ENCODE measurements at regions not wholly inside any gene's neighbourhood (a gene's known extent, or its start where the extent isn't known, plus 50 kb on each side); places are given as distances from the start of the nearest gene placed in this dataset.

DNA sequence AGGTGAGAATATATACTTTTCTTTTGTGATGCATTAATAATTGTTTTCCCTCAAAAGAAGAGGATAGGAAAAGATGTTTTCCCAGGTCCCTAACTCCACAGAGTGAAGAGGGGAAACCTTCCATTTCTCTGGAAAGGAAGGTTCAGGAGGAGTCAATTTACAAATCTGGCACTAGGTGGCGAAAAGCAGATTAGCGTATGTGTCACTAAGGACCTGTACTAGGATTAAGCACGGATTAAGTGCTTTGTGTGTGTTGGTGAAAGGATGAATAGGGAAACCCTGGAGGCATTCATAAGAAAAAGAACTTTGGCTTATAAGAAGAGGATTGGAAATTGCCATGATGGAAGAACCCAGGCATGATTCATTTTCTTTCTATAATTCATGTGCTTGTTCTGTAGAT is 410.1 kb upstream of the PLXNA2 start:
- peaks cover 3 to 6% of the 10 kb centered on the region in 2 donors for H3K27me3 ChIP-seq (ENCODE audit: control insufficient read depth in 1 of 2, insufficient read depth in 2 of 2, low read length in 2 of 2)
- no peak overlapping the region for H3K9ac ChIP-seq (ENCODE audit: low read length in 2 of 2)
- no peaks in the 10 kb centered on the region for H3K4me1 ChIP-seq (ENCODE audit: control insufficient read depth, insufficient read depth, low read length)
- no peak overlapping the region for H3K4me3 ChIP-seq (ENCODE audit: low read length in 2 of 2)
- H3K9me3 ChIP-seq (ENCODE audit: control insufficient read depth in 2 of 2, low read length in 2 of 2), result no peaks in the 10 kb centered on the region
- no peaks in the 10 kb centered on the region for H3K36me3 ChIP-seq (ENCODE audit: control insufficient read depth in 2 of 2, insufficient read depth in 2 of 2, low read length in 2 of 2)
- H3K27ac ChIP-seq (ENCODE audit: low read length), result no peak overlapping the region

DNA sequence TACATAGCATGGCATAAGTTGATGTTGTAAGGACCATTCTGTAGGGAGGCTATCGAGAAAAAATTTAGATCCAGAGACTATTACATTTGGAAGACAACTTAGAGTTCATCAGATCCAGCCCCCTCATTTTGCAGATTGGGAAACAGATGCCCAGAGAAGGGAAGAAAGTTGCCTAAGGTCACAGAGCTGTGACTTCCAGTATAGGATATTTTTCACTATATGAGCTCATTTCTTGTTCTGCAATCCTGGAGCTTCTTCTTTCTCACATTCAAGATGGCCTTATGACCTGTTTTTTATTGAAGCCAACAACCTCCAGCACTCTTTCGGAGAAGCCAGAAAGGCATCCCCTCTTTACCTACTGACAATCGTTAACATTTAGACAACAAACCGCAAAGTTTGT is 421.8 kb upstream of the PLXNA2 start:
- Histone ChIP-seq H3K27ac (ENCODE audit: low read length) (no peak overlapping the region), H3K4me1 (ENCODE audit: control insufficient read depth, insufficient read depth, low read length) (no peaks in the 10 kb centered on the region), H3K36me3 (ENCODE audit: control insufficient read depth in 2 of 2, insufficient read depth in 2 of 2, low read length in 2 of 2) (no peaks in the 10 kb centered on the region), H3K4me3 (ENCODE audit: low read length in 2 of 2) (no peak overlapping the region), H3K27me3 (ENCODE audit: control insufficient read depth in 1 of 2, insufficient read depth in 2 of 2, low read length in 2 of 2) (no peaks in the 10 kb centered on the region), H3K9me3 (ENCODE audit: control insufficient read depth in 2 of 2, low read length in 2 of 2) (no peaks in the 10 kb centered on the region), H3K9ac (ENCODE audit: low read length in 2 of 2) (no peak overlapping the region)

DNA sequence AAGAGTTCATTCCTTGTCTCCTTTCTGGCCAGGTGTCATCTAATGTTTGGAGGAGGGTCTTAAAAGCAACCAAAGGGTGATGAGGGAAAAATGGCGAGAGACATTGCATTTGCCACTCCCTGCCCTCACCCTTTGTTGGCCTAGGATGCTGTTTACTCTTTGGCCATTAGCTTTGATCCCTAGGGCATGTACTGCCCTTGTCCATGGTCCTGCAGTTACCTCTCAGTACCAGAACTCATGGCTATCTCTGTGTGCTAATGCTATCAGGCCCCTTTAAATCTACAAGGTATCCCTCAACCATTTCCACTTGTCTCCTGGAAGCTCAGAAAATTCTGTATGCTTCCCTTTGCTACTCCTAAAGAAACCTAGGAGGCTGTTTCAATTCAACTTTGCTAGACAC is 424.8 kb upstream of the PLXNA2 start:
- Histone ChIP-seq H3K4me3 (ENCODE audit: low read length in 2 of 2) (no peak overlapping the region), H3K27ac (ENCODE audit: low read length) (no peak overlapping the region), H3K27me3 (ENCODE audit: control insufficient read depth in 1 of 2, insufficient read depth in 2 of 2, low read length in 2 of 2) (no peaks in the 10 kb centered on the region), H3K36me3 (ENCODE audit: control insufficient read depth in 2 of 2, insufficient read depth in 2 of 2, low read length in 2 of 2) (no peaks in the 10 kb centered on the region), H3K4me1 (ENCODE audit: control insufficient read depth, insufficient read depth, low read length) (no peaks in the 10 kb centered on the region), H3K9me3 (ENCODE audit: control insufficient read depth in 2 of 2, low read length in 2 of 2) (no peaks in the 10 kb centered on the region), H3K9ac (ENCODE audit: low read length in 2 of 2) (no peak overlapping the region)

DNA sequence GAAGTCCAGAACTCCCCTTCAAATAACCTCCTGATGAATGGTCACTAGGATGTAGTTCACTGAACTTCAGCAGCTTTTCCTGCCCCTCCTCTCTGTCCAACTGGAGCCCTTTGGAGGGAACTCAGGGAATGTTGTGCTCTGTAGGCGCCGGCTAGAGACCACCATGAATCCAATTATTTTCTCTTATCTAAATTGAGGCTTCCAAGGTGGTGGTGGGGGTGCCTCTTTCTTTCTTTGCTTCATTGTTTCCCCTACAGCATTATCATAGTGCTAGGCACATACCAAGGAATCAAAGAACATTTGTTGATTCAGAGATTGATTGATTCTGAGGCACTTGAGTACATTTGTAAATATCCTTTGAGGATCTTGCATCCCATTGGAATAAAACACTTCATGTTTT is 426.6 kb upstream of the PLXNA2 start:
- H3K9ac ChIP-seq (ENCODE audit: low read length in 2 of 2), result no peak overlapping the region
- H3K9me3 ChIP-seq (ENCODE audit: control insufficient read depth in 2 of 2, low read length in 2 of 2), result no peaks in the 10 kb centered on the region
- H3K27ac ChIP-seq (ENCODE audit: low read length), result no peak overlapping the region
- H3K4me3 ChIP-seq (ENCODE audit: low read length in 2 of 2), result no peak overlapping the region
- H3K4me1 ChIP-seq (ENCODE audit: control insufficient read depth, insufficient read depth, low read length), result no peaks in the 10 kb centered on the region
- H3K36me3 ChIP-seq (ENCODE audit: control insufficient read depth in 2 of 2, insufficient read depth in 2 of 2, low read length in 2 of 2), result no peaks in the 10 kb centered on the region
- H3K27me3 ChIP-seq (ENCODE audit: control insufficient read depth in 1 of 2, insufficient read depth in 2 of 2, low read length in 2 of 2), result no peaks in the 10 kb centered on the region

DNA sequence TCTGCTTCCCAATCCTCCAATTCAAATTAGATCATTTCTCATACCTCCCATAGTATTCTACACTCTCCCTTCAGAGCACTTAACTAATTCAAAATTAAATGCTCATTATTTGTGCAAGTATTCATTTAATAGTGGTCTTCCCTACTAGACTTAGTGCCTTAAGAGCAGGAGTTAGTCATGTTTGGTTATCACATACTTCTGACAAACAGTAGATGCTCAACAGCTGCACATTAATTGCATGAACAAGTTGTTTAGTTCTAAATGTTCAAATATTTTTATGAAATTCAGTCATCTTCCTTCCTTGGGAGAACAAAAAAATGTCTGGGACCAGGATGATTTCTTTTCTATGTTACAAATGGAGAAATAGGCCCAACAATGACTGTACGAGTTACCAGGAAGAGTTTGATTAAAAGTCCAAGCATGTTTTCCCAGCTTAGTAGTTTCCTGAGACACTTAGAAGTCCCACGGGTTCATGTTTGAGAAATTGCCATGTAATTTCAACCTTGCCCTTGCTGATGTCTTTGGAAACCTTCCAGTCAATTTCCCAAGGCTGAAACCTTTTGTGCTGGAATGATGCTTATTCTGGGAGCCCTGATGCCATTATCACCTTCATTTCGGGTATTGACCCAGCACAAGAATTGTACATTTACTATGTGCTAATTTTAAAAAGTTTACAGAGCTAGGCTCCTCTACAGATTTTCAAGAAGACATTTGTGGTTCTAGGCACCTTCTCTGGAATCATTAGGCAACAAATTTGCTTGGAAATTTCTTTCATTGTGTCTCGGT is 437.9 kb upstream of the PLXNA2 start:
- no peaks in the 10 kb centered on the region for H3K36me3 ChIP-seq (ENCODE audit: control insufficient read depth in 2 of 2, insufficient read depth in 2 of 2, low read length in 2 of 2)
- H3K27me3 ChIP-seq (ENCODE audit: control insufficient read depth in 1 of 2, insufficient read depth in 2 of 2, low read length in 2 of 2), result no peaks in the 10 kb centered on the region
- H3K9me3 ChIP-seq (ENCODE audit: control insufficient read depth in 2 of 2, low read length in 2 of 2), result no peaks in the 10 kb centered on the region
- no peak overlapping the region for H3K27ac ChIP-seq (ENCODE audit: low read length)
- H3K4me3 ChIP-seq (ENCODE audit: low read length in 2 of 2), result no peak overlapping the region
- H3K9ac ChIP-seq (ENCODE audit: low read length in 2 of 2), result no peak overlapping the region
- no peaks in the 10 kb centered on the region for H3K4me1 ChIP-seq (ENCODE audit: control insufficient read depth, insufficient read depth, low read length)

DNA sequence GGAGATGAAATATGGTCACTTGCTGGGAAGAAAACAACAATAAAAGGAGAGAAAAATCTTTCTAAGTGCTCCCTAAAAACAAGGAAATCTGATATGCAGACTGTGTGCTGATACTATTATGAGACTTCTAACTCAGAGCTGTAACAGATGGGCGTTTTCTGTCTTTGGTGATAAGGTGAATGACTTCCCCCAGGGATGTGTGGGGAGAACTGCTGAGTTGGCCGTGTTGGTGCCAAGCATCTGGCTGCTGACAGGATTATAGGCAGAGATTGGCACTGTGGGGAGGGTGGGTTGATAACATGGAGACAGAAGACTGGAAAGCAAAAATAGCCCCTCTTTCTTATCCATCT is 438.5 kb upstream of the PLXNA2 start:
- Histone ChIP-seq H3K36me3 (ENCODE audit: control insufficient read depth in 2 of 2, insufficient read depth in 2 of 2, low read length in 2 of 2) (no peaks in the 10 kb centered on the region), H3K27ac (ENCODE audit: low read length) (no peak overlapping the region), H3K4me1 (ENCODE audit: control insufficient read depth, insufficient read depth, low read length) (no peaks in the 10 kb centered on the region)

DNA sequence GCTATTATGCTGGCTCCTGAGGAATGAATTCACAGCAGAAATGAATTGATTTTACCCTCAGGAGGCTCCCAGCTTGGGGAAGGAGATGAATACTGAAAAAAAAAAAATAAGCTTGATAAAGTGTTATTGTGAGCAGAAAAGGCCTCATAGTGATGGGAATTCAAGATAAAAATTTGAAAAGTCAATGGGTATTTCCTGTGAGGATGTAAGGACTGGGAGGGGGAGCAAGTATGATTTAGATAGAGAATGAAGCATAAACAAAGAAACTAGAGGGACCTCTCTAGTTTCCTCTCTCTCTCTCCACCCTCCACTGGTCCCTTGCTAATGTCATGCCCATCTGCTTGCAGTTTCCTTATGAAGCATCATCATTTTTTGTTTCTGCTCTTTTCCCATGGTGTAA is 439.0 kb upstream of the PLXNA2 start:
- H3K9ac ChIP-seq (ENCODE audit: low read length in 2 of 2), result no peak overlapping the region
- no peaks in the 10 kb centered on the region for H3K4me1 ChIP-seq (ENCODE audit: control insufficient read depth, insufficient read depth, low read length)
- no peaks in the 10 kb centered on the region for H3K27me3 ChIP-seq (ENCODE audit: control insufficient read depth in 1 of 2, insufficient read depth in 2 of 2, low read length in 2 of 2)
- H3K4me3 ChIP-seq (ENCODE audit: low read length in 2 of 2), result no peak overlapping the region
- H3K36me3 ChIP-seq (ENCODE audit: control insufficient read depth in 2 of 2, insufficient read depth in 2 of 2, low read length in 2 of 2), result no peaks in the 10 kb centered on the region
- no peak overlapping the region for H3K27ac ChIP-seq (ENCODE audit: low read length)
- no peaks in the 10 kb centered on the region for H3K9me3 ChIP-seq (ENCODE audit: control insufficient read depth in 2 of 2, low read length in 2 of 2)

More for the DNA sequence above, 438.5 kb upstream of the PLXNA2 start:
- no peak overlapping the region for H3K9ac ChIP-seq (ENCODE audit: low read length in 2 of 2)
- H3K27me3 ChIP-seq (ENCODE audit: control insufficient read depth in 1 of 2, insufficient read depth in 2 of 2, low read length in 2 of 2), result no peaks in the 10 kb centered on the region
- no peak overlapping the region for H3K4me3 ChIP-seq (ENCODE audit: low read length in 2 of 2)
- no peaks in the 10 kb centered on the region for H3K9me3 ChIP-seq (ENCODE audit: control insufficient read depth in 2 of 2, low read length in 2 of 2)

DNA sequence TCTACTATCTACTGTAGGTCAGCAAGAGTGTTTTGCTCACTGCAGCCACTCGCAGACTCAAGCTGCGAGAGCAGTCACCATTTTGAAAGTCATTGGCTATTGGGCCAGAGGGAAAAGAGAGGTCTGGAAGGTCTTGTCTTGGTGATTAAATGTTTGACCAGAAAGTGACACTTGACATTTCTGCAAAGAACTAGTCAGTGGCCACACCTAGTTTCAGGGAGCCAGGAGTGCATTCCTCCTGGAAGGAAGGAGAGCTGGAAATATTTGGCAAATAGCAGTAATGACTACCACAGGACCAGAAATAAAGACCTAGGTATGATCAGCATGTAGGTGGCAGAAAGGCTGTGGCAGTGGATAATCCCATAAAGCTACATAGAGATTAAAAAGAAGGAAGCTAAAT is 440.0 kb upstream of the PLXNA2 start:
- H3K4me3 ChIP-seq (ENCODE audit: low read length in 2 of 2), result no peak overlapping the region
- no peak overlapping the region for H3K27ac ChIP-seq (ENCODE audit: low read length)
- H3K27me3 ChIP-seq (ENCODE audit: control insufficient read depth in 1 of 2, insufficient read depth in 2 of 2, low read length in 2 of 2), result no peaks in the 10 kb centered on the region
- no peaks in the 10 kb centered on the region for H3K9me3 ChIP-seq (ENCODE audit: control insufficient read depth in 2 of 2, low read length in 2 of 2)
- H3K36me3 ChIP-seq (ENCODE audit: control insufficient read depth in 2 of 2, insufficient read depth in 2 of 2, low read length in 2 of 2), result no peaks in the 10 kb centered on the region
- H3K4me1 ChIP-seq (ENCODE audit: control insufficient read depth, insufficient read depth, low read length), result no peaks in the 10 kb centered on the region
- no peak overlapping the region for H3K9ac ChIP-seq (ENCODE audit: low read length in 2 of 2)

DNA sequence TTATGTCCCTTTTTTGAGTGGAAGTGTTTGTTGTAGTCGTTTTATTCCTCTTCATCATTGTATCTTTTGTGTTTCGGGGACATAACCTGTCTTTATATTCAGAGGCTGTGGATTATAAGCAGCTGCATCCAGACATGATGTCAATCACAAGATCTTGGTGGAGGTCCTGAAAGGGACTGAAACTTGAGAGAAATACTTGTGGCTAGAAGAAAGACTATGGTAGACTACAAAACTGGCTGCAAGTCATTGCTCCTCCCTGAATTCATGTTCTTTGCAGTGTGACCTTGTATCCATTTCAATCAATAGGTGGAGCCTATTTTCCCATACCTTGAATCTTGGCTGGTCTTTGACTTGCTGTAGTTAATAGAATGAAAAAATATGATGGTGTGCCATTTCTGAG is 442.4 kb upstream of the PLXNA2 start:
- Histone ChIP-seq H3K36me3 (ENCODE audit: control insufficient read depth in 2 of 2, insufficient read depth in 2 of 2, low read length in 2 of 2) (no peaks in the 10 kb centered on the region), H3K4me3 (ENCODE audit: low read length in 2 of 2) (no peak overlapping the region), H3K4me1 (ENCODE audit: control insufficient read depth, insufficient read depth, low read length) (no peaks in the 10 kb centered on the region), H3K27me3 (ENCODE audit: control insufficient read depth in 1 of 2, insufficient read depth in 2 of 2, low read length in 2 of 2) (no peaks in the 10 kb centered on the region), H3K27ac (ENCODE audit: low read length) (no peak overlapping the region), H3K9me3 (ENCODE audit: control insufficient read depth in 2 of 2, low read length in 2 of 2) (no peaks in the 10 kb centered on the region), H3K9ac (ENCODE audit: low read length in 2 of 2) (no peak overlapping the region)

DNA sequence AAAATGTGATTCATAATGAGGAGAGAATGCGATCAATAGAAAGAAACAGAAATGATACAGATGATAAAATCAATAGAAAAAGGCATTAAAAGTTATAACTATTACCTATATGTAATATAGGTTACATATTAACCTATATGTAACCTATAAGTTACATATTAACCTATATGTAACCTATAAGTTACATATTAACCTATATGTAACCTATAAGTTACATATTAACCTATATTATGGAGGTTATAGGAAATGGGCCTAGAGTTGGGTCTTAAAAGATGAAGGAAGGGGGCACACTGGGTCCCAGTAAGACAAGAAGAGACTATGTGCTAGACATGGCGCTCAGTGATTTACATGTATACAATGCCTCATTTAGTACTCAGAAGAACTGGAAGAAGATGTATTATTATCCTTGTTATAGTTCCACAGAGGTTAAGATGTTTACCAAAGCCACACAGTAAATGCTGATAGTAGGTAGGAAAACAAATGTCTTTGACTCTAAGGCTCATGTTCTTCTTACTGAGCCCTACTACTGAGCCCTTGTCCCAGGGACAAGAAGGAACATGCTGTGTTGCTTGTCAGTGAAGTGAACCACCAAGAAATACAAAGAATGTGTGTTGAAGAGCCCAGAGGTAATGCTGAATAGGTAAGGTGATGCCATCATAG is 444.6 kb upstream of the PLXNA2 start:
- Histone ChIP-seq H3K4me1 (ENCODE audit: control insufficient read depth, insufficient read depth, low read length) (no peaks in the 10 kb centered on the region), H3K9me3 (ENCODE audit: control insufficient read depth in 2 of 2, low read length in 2 of 2) (no peaks in the 10 kb centered on the region), H3K9ac (ENCODE audit: low read length in 2 of 2) (no peak overlapping the region), H3K27me3 (ENCODE audit: control insufficient read depth in 1 of 2, insufficient read depth in 2 of 2, low read length in 2 of 2) (no peaks in the 10 kb centered on the region), H3K36me3 (ENCODE audit: control insufficient read depth in 2 of 2, insufficient read depth in 2 of 2, low read length in 2 of 2) (no peaks in the 10 kb centered on the region), H3K4me3 (ENCODE audit: low read length in 2 of 2) (no peak overlapping the region), H3K27ac (ENCODE audit: low read length) (no peak overlapping the region)

DNA sequence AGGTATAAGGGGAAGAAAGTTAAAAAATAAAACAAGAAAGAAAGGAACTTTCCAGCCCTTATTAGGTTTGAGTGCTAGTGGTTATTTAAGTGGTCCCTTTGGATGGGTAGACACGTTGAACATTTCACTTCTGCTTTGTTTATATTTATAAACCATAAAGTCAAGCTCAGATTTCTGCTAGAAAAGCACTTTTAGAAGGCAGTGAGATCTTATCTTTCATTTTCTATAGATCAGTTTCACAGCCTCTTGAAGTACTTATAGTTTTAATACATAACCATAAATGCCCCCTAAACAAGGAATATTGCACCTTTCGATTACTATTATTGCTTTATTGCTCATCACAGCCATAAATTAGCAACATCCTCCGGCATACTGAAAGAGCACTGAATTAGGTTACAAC is 446.8 kb upstream of the PLXNA2 start:
- no peaks in the 10 kb centered on the region for H3K27me3 ChIP-seq (ENCODE audit: control insufficient read depth in 1 of 2, insufficient read depth in 2 of 2, low read length in 2 of 2)
- H3K9me3 ChIP-seq (ENCODE audit: control insufficient read depth in 2 of 2, low read length in 2 of 2), result no peaks in the 10 kb centered on the region
- no peak overlapping the region for H3K4me3 ChIP-seq (ENCODE audit: low read length in 2 of 2)
- H3K9ac ChIP-seq (ENCODE audit: low read length in 2 of 2), result no peak overlapping the region
- H3K4me1 ChIP-seq (ENCODE audit: control insufficient read depth, insufficient read depth, low read length), result no peaks in the 10 kb centered on the region
- no peaks in the 10 kb centered on the region for H3K36me3 ChIP-seq (ENCODE audit: control insufficient read depth in 2 of 2, insufficient read depth in 2 of 2, low read length in 2 of 2)
- no peak overlapping the region for H3K27ac ChIP-seq (ENCODE audit: low read length)

Measured in stomach smooth muscle (tissue), 2 donors.